Esophagus muscularis mucosa (tissue), 4 donors: ENCODE measurements at regions not wholly inside any gene's neighbourhood (a gene's known extent, or its start where the extent isn't known, plus 50 kb on each side); places are given as distances from the start of the nearest gene placed in this dataset.

ENCODE experiments used
- DNase-seq: peaks from one replicate; pipeline ENCODE4 v3.0.0-alpha.2; 2017; ENCODE audit errors: extremely low spot score
- H3K27ac ChIP-seq, 4 donors: fragments of 200-600 bp; sonication (generic); replicated peaks in 1 of 4; 1 replicate in 3 of 4; 2 replicates in 1 of 4; pipeline ENCODE4 v1.5.1; 2016 to 2019; ENCODE audit warnings: mild to moderate bottlenecking in 1 of 4
- H3K27me3 ChIP-seq, 4 donors: fragments of 200-600 bp; sonication (generic); one replicate each; pipeline versions ENCODE4 v1.5.1 to v1.6.0; 2016 to 2019
- H3K36me3 ChIP-seq, 4 donors: fragments of 200-600 bp; sonication (generic); one replicate each; pipeline ENCODE4 v1.5.1; 2016 to 2019
- H3K4me1 ChIP-seq, 4 donors: fragments of 200-600 bp; sonication (generic); one replicate each; pipeline ENCODE4 v1.5.1; 2016 to 2019
- H3K4me3 ChIP-seq, 4 donors: fragments of 200-600 bp; sonication (generic); 1 replicate in 2 of 4; 2 replicates in 2 of 4; pipeline ENCODE4 v1.5.1; 2016 to 2019; ENCODE audit warnings: mild to moderate bottlenecking in 4 of 4, moderate library complexity in 1 of 4
- H3K9me3 ChIP-seq, 4 donors: fragments of 200-600 bp; sonication (generic); 1 replicate in 3 of 4; 2 replicates in 1 of 4; pipeline ENCODE4 v1.5.1; 2016 to 2019
- EP300 ChIP-seq: sonication (generic); formaldehyde crosslinking; IDR thresholded peaks from one replicate; pipeline ENCODE4 v1.6.1; 2017; ENCODE audit warnings: antibody characterized with exemption
- POLR2A ChIP-seq: fragments of 450-650 bp; IDR thresholded peaks from one replicate; pipeline ENCODE4 v1.6.1; 2017; ENCODE audit warnings: antibody characterized with exemption, moderate library complexity, mild to moderate bottlenecking, low read depth
- POLR2AphosphoS5 ChIP-seq, 2 donors: sonication (generic); formaldehyde crosslinking; IDR thresholded peaks; one replicate each; pipeline ENCODE4 v1.6.1; 2017; ENCODE audit warnings: antibody characterized with exemption in 2 of 2
- WGBS: methylation state at CpG from one replicate; pipeline ENCODE4 v1.1.5; 2018; 5-methylcytosine and 5-hydroxymethylcytosine counted together
- intact Hi-C: fragments of 100-400 bp; cut with DNase I; formaldehyde crosslinking; loops from one replicate; pipeline ENCODE4 v1.15.1; 2023
- TF ChIP-seq, protein P1 (sequence below), 3 experiments: fragments of 200-600 bp in 2 of 3; fragments of 450-650 bp in 1 of 3; sonication (generic) in 2 of 3; IDR thresholded peaks; one replicate each; pipeline ENCODE4 v1.5.1; 2017 to 2019; ENCODE audit warnings: antibody characterized with exemption in 3 of 3, mild to moderate bottlenecking in 2 of 3, moderate library complexity in 1 of 3

DNA sequence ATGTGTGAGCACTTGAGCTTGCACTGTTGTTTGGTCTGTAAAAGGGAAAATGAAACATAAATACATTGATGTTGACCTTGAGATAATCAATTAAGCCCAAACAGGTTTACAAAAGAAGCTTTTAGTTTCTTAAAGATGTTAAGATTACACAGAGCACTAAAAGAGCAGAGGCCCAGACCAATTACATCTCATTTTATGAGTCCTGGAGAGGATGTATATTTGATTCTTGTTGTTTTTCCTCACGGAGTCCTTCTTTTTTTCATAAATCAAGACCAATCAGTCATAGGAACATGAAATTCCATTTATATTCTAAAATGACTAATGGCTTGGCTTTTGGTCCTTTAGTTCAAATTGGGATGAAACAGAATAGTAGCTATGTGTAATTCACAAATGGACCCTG, 249.7 kb upstream of the NPY start:
- Histone ChIP-seq H3K4me3 (no peak overlapping the region), H3K27ac (no peak overlapping the region), H3K4me1 (no peaks in the 10 kb centered on the region), H3K36me3 (no peaks in the 10 kb centered on the region), H3K9me3 (no peaks in the 10 kb centered on the region), H3K27me3 (no peaks in the 10 kb centered on the region)
- no peak for DNase-seq
- WGBS: 58% methylated on average over 1 of the region's 1 CpG
- intact Hi-C loops: no loop called here
- TF ChIP-seq POLR2A: no peak
- TF ChIP-seq POLR2AphosphoS5 (IDR thresholded peaks at IDR 0.05): no peak
- TF ChIP-seq EP300: no peak
- TF ChIP-seq, protein P1, sequence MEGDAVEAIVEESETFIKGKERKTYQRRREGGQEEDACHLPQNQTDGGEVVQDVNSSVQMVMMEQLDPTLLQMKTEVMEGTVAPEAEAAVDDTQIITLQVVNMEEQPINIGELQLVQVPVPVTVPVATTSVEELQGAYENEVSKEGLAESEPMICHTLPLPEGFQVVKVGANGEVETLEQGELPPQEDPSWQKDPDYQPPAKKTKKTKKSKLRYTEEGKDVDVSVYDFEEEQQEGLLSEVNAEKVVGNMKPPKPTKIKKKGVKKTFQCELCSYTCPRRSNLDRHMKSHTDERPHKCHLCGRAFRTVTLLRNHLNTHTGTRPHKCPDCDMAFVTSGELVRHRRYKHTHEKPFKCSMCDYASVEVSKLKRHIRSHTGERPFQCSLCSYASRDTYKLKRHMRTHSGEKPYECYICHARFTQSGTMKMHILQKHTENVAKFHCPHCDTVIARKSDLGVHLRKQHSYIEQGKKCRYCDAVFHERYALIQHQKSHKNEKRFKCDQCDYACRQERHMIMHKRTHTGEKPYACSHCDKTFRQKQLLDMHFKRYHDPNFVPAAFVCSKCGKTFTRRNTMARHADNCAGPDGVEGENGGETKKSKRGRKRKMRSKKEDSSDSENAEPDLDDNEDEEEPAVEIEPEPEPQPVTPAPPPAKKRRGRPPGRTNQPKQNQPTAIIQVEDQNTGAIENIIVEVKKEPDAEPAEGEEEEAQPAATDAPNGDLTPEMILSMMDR (IDR thresholded peaks at IDR 0.05): no peak

- H3K27ac ChIP-seq: no peak overlapping the region
- H3K9me3 ChIP-seq: no peaks in the 10 kb centered on the region
- no peaks in the 10 kb centered on the region for H3K36me3 ChIP-seq
- TF ChIP-seq EP300 (no peak), POLR2A (no peak), POLR2AphosphoS5 (IDR thresholded peaks at IDR 0.05) (no peak)
- TF ChIP-seq, protein P1 (IDR thresholded peaks at IDR 0.05): no peak
- H3K4me1 ChIP-seq: no peaks in the 10 kb centered on the region
- 80% methylated on average over 5 of the region's 5 CpGs for WGBS
- H3K27me3 ChIP-seq: no peaks in the 10 kb centered on the region
- intact Hi-C loops: no loop called here
- peak; percentile 60 for DNase-seq
- H3K4me3 ChIP-seq: no peak overlapping the region
Measured at GRCh38 chr7:24035366-24036032, 248.5 kb upstream of the NPY start.

DNA sequence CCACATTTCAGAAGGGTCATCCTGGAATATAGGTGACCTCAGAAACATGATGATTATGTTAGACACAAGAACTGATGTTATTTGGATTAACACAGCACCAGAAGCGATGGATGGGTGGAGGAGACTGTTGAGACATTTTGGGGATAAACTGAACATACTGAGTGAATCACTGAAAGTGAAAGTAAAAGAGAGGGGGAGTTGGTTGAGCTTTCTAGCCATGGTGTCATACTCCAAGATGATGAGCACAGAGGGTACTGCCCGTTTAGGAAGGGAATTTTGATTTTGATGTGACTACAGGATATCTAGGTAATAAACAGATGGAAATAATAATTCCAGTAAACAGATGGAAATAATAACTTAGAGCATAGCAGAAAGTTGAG, 248.0 kb upstream of the NPY start:
- Histone ChIP-seq H3K9me3 (no peaks in the 10 kb centered on the region), H3K4me3 (no peak overlapping the region), H3K36me3 (no peaks in the 10 kb centered on the region), H3K27me3 (no peaks in the 10 kb centered on the region), H3K27ac (no peak overlapping the region), H3K4me1 (no peaks in the 10 kb centered on the region)
- TF ChIP-seq POLR2AphosphoS5 (IDR thresholded peaks at IDR 0.05) (no peak), EP300 (no peak), POLR2A (no peak)
- TF ChIP-seq, protein P1 (IDR thresholded peaks at IDR 0.05): no peak
- peak; percentile 31 for DNase-seq
- WGBS: 66% methylated on average over 2 of the region's 2 CpGs
- intact Hi-C loops: no loop called here

DNA sequence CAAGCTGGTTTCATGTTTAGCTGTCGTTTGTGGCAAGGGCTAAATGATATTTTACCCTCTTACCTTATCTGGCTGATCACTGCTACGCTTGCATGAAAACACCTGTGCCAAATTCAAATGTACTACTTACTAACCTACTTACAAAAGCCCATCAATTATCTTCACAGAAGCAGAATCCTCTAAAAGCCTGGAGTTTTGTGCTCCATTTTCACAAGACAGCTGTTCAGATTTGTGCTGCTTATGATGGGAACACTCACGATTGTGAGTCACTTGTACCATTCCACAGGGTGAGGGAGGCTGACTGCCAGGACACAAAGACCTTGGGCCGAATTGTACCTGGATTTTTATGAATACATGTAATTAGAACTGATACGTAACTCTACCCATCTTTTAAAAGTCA, 245.0 kb upstream of the NPY start:
- intact Hi-C loops: no loop called here
- TF ChIP-seq POLR2AphosphoS5 (IDR thresholded peaks at IDR 0.05): no peak
- no peak for TF ChIP-seq POLR2A
- TF ChIP-seq EP300: no peak
- TF ChIP-seq, protein P1 (IDR thresholded peaks at IDR 0.05): no peak
- Histone ChIP-seq H3K9me3 (no peaks in the 10 kb centered on the region), H3K27ac (no peak overlapping the region), H3K4me3 (no peak overlapping the region), H3K4me1 (no peaks in the 10 kb centered on the region), H3K36me3 (no peaks in the 10 kb centered on the region), H3K27me3 (no peaks in the 10 kb centered on the region)
- DNase-seq: peak; percentile 53
- WGBS: 68% methylated on average over 5 of the region's 5 CpGs

- TF ChIP-seq, protein P1 (IDR thresholded peaks at IDR 0.05): no peak
- no peak for TF ChIP-seq POLR2A
- no peak for TF ChIP-seq EP300
- no peak for TF ChIP-seq POLR2AphosphoS5 (IDR thresholded peaks at IDR 0.05)
- 57% methylated on average over 6 of the region's 6 CpGs for WGBS
- intact Hi-C loops: no loop called here
- Histone ChIP-seq H3K36me3 (no peaks in the 10 kb centered on the region), H3K9me3 (no peaks in the 10 kb centered on the region), H3K4me1 (no peaks in the 10 kb centered on the region), H3K27ac (no peak overlapping the region), H3K4me3 (no peak overlapping the region), H3K27me3 (no peaks in the 10 kb centered on the region)
- DNase-seq: peak; percentile 64
Measured at GRCh38 chr7:24039991-24040624, 243.9 kb upstream of the NPY start.
